GM21390 (cell line): ENCODE measurements at regions not wholly inside any gene's neighbourhood (a gene's known extent, or its start where the extent isn't known, plus 50 kb on each side); places are given as distances from the start of the nearest gene placed in this dataset.
"Not testable (repeated sequence)": the region's sequence is repeated elsewhere in the genome, so short reads cannot be mapped to it uniquely, and the experiment has no call there.

ENCODE experiments used
- ATAC-seq: cut with Tn5 transposase; IDR thresholded peaks from one replicate; pipeline ENCODE4 v1.9.1; 2021; ENCODE audit not compliant: unreplicated experiment

DNA sequence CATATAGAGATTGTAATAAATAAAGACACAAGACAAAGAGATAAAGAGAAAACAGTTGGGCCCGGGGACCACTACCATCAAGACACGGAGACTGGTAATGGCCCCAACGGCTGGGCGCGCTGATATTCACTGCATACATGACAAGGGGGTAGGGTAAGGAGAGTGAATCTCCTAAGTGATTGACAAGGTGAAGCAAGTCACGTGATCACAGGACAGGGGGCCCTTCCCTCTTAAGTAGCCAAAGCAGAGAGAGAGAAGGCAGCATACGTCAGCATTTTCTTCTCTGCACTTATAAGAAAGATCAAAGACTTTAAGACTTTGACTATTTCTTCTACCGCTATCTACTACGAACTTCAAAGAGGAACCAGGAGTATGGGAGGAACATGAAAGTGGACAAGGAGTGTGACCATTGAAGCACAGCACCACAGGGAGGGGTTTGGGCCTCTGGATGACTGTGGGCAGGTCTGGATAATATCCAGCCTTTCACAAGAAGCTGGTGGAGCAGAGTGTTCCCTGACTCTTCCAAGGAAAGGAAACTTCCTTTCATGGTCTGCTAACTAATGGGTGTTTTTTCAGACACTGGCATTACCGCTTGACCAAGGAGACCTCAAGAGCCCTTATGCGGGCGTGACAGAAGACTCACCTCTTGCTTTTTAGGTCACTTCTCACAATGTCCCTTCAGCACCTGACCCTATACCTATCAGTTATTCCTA lies 75.6 kb downstream of the MRPL39 start:
- ATAC-seq, result not testable (repeated sequence)

DNA sequence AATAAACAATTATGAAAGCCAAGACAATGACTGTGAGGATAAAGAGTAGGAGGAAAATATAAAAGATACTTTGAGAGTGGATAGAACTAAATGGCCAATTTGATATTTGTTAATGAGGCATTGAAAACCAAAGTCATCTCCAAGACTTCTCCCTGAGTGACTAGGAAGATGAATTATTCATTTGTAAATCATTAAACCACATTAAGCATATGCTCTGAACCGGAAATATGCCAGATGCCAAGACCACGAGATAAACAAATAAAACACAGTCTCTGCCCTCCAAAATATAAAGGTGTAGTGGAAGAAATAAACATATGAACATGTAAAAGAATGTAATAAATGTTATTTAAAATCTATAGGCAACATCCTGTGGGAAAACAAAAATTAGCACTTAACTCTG lies 78.8 kb downstream of the MRPL39 start:
- ATAC-seq, result no peak

DNA sequence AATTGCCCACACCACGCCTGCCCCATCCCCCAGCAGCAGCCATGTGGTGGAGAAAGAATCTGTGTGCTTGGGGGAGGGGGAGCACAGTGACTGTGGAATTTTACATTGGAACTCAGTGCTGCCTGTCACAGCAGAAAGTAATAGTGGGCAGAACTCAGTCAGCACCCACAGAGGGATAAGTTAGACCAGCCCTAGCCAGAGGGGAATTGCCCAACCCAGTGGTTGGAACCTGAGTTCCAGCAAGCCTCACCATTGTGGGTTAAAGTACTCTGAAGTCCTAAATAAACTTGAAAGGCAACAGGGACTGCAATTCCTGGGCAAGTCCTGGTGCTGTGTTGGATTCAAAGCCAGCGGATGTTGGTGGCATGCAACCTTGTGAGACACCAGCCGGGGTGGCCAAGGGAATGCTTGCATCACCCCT lies 88.8 kb downstream of the MRPL39 start:
- no peak for ATAC-seq

DNA sequence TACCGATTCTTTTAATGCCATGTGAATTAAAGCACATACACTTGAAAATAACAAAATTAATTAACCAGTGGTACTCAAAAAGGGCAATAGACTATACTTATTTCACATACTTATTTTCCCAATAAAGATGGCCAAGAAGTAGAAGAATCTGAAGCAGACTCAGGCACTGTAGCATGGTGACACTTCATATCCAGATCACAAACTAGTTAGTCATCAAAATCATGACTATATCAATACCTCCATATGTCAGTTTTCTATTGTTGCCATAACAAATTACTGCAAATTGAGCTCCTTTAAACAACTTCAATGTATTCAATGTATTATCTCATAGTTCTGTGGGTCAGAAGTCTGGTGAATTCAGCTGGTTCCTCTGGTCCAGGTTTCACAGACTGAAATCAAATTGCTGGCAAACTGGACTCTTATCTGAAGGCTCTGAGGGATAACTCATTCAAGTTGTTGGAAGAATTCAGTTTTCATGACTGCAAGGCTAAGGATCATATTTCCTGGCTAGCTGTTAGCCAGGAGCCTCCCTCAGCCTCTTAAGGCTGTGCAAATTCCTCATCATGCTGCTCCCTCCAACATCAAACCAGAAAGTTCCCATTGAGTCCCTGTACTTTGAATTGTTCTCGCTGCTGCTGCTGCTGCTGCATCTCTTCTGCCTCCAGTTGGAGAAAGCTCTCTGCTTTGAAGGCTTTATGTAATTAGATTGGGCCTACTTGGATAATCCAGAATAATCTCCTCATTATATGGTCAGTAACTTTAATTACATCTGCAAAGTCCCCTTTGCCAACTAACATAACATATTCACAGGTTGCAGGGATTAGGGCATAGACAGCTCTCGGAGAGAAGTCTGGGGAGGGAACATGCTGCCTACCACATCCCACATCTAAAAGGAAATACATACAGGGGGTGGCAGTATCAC lies 91.5 kb downstream of the MRPL39 start:
- ATAC-seq, result no peak

DNA sequence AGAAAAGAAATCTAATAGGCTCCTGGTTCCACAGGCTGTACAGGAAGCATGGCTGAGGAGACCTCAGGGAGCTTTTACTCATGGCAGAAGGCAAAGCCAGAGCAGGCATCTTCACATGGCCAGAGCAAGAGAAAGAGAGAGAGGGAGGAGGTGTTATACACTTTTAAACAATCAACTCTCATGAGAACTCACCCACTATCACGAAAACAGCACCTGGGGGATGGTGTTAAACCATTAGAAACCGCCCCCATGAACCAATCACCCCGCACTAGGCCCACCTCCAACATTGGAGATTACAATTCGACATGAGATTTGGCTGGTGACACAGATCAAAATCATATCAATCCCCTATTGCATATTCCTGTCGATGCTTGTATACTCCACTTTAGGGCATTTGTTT lies 93.5 kb downstream of the MRPL39 start:
- no peak for ATAC-seq

- no peak for ATAC-seq
Observed at GRCh38 chr21:25512095-25513081, 94.9 kb downstream of the MRPL39 start.

- ATAC-seq, result peak; percentile 46
Observed at GRCh38 chr21:25509862-25510261, 97.4 kb downstream of the MRPL39 start.

DNA sequence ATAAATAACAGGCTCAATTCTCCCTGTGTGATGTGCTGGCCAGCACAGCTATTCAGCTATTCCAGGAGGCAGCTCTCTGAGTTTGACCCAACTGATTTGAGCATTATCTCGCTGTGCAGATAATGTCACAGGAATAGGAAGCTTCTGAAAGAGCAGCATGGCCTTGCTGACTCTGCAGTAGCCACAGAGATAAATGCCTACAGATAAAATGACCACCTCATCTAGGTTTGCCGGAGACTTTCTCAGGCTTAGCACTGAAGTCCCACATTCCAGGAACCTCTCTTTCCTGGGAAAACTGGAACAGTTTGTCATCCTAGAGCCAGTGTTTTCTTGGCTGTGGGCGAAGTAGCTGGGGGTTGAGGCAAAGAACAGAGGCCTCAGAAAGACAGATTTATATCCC lies 98.9 kb downstream of the MRPL39 start:
- no peak for ATAC-seq

- peak; percentile 50 for ATAC-seq
Observed at GRCh38 chr21:25507522-25507921, 99.8 kb downstream of the MRPL39 start.

DNA sequence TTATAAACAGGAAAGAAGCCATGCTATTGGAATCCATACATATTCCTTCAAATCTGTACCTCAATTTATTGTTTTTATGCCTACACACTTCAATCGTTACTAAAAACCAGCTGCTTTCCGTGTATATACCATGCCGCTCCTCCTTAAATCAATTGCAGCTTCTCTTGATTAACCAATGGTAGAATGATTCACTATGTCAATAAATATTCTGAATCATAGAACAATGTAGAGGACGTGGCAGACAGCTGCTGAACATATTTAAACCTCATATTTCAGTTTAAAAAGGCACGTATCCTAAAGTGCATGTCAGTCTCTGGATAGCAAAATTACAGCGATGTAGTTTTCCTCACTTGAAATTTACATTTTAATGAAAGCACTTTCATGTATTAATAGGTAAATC lies 100.4 kb downstream of the MRPL39 start:
- ATAC-seq, result no peak

DNA sequence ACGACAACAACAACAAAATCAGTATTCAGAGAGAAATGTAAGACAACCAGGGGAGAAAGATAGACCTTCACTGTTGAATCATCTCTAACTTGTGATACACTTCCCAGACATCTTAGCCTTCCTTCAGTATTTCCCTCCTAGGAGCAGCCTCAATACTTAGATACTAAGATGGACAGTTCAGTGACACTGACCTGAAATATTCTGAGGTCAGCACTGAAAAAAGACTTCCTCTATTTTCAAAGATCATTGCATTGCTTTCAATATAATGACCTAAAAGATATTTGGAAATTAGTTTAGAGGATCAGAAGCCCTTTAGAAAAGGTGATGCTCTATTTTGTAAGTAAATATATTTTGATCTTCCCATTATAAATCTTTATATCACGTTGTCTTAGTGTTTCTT lies 101.0 kb downstream of the MRPL39 start:
- no peak for ATAC-seq

DNA sequence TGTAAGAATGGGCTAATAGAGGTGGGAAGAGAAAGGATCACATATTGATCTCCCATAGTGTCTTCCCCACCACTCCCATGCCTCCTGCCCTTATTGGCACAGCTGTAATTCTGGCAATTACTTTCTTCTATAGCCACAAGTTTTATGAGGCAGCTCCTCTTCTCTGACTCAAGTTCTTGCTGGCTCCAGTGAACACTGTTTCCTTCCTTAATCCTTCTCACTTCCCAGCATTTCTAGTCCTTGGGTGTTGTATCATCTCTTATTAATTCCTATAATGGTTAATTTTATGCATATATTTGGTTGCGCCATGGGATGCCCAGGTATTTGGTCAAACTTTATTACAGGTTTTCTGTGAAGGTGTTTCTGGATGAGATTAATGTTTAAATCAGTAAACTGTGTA lies 103.3 kb downstream of the MRPL39 start:
- no peak for ATAC-seq

DNA sequence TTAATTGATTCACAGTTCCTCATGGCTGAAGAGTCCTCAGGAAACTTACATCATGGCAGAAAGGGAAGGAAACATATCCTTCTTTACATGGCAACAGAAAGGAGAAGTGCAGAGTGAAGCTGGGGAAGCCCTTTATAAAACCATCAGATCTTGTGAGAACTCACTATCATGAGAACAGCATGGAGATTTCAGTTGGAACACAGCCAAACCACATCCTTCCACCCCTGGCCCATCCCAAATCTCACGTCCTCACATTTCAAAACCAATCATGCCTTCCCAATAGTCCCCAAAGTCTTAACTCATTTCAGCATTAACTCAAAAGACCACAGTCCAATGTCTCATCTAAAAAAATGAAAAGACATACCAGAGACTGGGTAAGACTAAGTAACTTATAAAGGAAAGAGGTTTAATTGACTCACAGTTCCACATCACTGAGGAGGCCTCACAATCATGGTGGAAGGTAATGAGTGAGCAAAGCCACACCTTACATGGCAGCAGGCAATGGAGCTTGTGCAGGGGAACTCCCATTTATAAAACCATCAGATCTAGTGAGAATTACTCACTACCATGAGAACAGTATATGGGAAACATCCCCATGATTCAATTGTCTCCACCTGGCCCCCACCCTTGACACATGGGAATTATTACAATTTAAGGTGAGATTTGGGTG lies 105.2 kb downstream of the MRPL39 start:
- peak; percentile 46 for ATAC-seq

DNA sequence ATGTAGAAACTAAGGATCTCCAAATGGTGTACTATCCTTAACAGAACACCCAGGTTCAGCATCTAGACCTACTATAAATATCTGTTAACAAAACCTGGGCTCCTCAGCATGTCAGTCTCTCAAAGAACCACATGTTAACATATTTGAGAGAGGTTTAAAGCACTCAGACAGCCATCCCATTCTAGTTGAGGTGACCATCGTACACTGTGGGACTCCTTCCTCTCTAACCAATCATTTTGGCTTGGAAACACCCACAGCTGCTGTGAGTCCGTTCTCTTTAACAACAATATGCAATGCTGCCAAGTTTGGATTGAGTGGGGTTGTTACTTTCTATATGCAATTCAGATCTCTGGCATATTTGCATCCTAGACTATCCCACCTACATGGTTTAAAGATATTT lies 105.8 kb downstream of the MRPL39 start:
- ATAC-seq, result peak; percentile 19

GRCh38 chr21:25500598-25500997 lies 106.7 kb downstream of the MRPL39 start:
- ATAC-seq, result no peak

- ATAC-seq, result no peak
Observed at GRCh38 chr21:25496825-25497482, 110.3 kb downstream of the MRPL39 start.

- ATAC-seq, result no peak
Observed at GRCh38 chr21:25494804-25495203, 112.5 kb downstream of the MRPL39 start.

DNA sequence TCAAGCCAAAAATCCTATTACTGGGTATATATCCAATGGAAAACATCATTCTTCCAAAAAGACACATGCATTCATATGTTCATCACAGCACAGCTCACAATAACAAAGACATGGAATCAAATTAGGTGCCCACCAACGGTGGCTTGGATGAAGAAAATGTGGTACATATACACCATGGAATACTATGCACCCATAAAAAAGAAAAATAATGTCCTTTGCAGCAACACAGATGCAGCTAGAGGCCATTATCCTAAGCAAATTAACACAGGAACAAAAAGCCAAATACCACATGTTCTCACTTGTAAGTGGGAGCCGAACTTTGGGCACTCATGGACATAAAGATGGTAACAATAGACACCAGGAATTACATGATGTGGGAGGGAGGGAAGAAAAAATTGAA lies 113.6 kb downstream of the MRPL39 start:
- no peak for ATAC-seq

- no peak for ATAC-seq
Observed at GRCh38 chr21:25491267-25491666, 116.0 kb downstream of the MRPL39 start.

GRCh38 chr21:25490742-25491141 lies 116.5 kb downstream of the MRPL39 start:
- no peak for ATAC-seq
